Hepatocyte (in vitro differentiated cells): ENCODE measurements at regions not wholly inside any gene's neighbourhood (a gene's known extent, or its start where the extent isn't known, plus 50 kb on each side); places are given as distances from the start of the nearest gene placed in this dataset.

ENCODE experiments used
- DNase-seq: peaks from one replicate; pipeline ENCODE4 v3.0.0-alpha.2; 2016; ENCODE audit warnings: low spot score
- H2AFZ ChIP-seq: fragments of 200-600 bp; sonication (generic); 2 replicates; pipeline ENCODE4 v1.6.0; 2016; ENCODE audit warnings: antibody characterized with exemption, mild to moderate bottlenecking
- H3K27ac ChIP-seq: fragments of 200-600 bp; sonication (generic); 2 replicates; pipeline ENCODE4 v1.5.1; 2016; ENCODE audit warnings: mild to moderate bottlenecking
- H3K27me3 ChIP-seq: fragments of 200-600 bp; sonication (generic); 2 replicates; pipeline ENCODE4 v1.6.1; 2016
- H3K36me3 ChIP-seq: fragments of 200-600 bp; sonication (generic); replicated peaks from 2 replicates; pipeline ENCODE4 v1.5.1; 2016; ENCODE audit warnings: low read depth; ENCODE audit not compliant: insufficient read depth
- H3K4me1 ChIP-seq: fragments of 200-600 bp; sonication (generic); 2 replicates; pipeline ENCODE4 v1.5.1; 2016; ENCODE audit warnings: mild to moderate bottlenecking, moderate library complexity; ENCODE audit not compliant: insufficient read depth
- H3K4me2 ChIP-seq: fragments of 200-600 bp; sonication (generic); 2 replicates; pipeline ENCODE4 v1.6.0; 2016
- H3K4me3 ChIP-seq: fragments of 200-600 bp; sonication (generic); 2 replicates; pipeline ENCODE4 v1.5.1; 2016; ENCODE audit warnings: mild to moderate bottlenecking
- H3K79me2 ChIP-seq: fragments of 200-600 bp; sonication (generic); 2 replicates; pipeline ENCODE4 v1.6.0; 2017; ENCODE audit warnings: mild to moderate bottlenecking
- H3K9me2 ChIP-seq: fragments of 200-600 bp; sonication (generic); replicated peaks from 2 replicates; pipeline ENCODE4 v1.6.0; 2017; ENCODE audit warnings: mild to moderate bottlenecking; ENCODE audit not compliant: insufficient read depth
- H3K9me3 ChIP-seq: fragments of 200-600 bp; sonication (generic); 2 replicates; pipeline ENCODE4 v1.5.1; 2016; ENCODE audit warnings: low read depth, mild to moderate bottlenecking
- H4K20me1 ChIP-seq: fragments of 200-600 bp; sonication (generic); 2 replicates; pipeline ENCODE4 v1.6.0; 2016; ENCODE audit warnings: mild to moderate bottlenecking; ENCODE audit not compliant: insufficient read depth, poor library complexity, severe bottlenecking
- EZH2 ChIP-seq: fragments of 200-600 bp; sonication (generic); IDR thresholded peaks from 2 replicates; pipeline ENCODE4 v1.6.1; 2016; ENCODE audit warnings: antibody characterized with exemption, mild to moderate bottlenecking, borderline replicate concordance
- EZH2phosphoT487 ChIP-seq: fragments of 200-600 bp; sonication (generic); IDR thresholded peaks from one replicate; pipeline ENCODE4 v1.6.1; 2018; ENCODE audit warnings: antibody characterized with exemption, mild to moderate bottlenecking, low read depth, moderate library complexity; ENCODE audit not compliant: unreplicated experiment, severe bottlenecking
- WGBS: methylation state at CpG from one replicate; pipeline ENCODE4 v1.1.6; 2016; ENCODE audit warnings: low lambda C conversion rate; ENCODE audit errors: missing lambda C conversion rate; 5-methylcytosine and 5-hydroxymethylcytosine counted together
- TF ChIP-seq, protein P1 (sequence below): fragments of 200-600 bp; sonication (generic); IDR thresholded peaks from 2 replicates; pipeline ENCODE4 v1.5.1; 2016; ENCODE audit warnings: antibody characterized with exemption, mild to moderate bottlenecking; ENCODE audit not compliant: poor library complexity

DNA sequence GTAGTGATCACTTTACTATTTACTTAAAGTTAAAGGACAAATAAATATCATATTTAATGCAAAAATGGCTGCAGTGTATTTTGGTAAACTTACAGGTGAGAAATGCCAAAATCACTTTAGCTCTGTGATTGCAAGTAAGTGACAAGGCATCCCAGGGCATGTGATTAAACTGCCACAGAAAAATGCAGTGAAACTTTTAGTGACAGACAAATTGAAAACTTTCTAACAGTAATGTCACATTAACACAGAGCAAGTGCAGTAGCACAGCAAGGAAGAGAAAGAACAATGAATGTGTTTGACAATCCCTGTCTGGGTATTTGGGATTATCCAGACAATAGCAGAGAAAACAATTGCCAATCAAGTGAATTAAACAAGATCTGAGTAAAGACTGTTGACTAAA, 606.8 kb downstream of the SLCO4C1 start:
- Histone ChIP-seq H3K4me3 (no peak overlapping the region), H3K9me2 (no peaks in the 10 kb centered on the region), H3K36me3 (no peaks in the 10 kb centered on the region), H3K79me2 (no peaks in the 10 kb centered on the region), H3K4me2 (no peak overlapping the region), H3K9me3 (no peaks in the 10 kb centered on the region), H3K27me3 (no peaks in the 10 kb centered on the region), H4K20me1 (no peaks in the 10 kb centered on the region), H2AFZ (no peak overlapping the region), H3K4me1 (no peaks in the 10 kb centered on the region), H3K27ac (no peak overlapping the region)
- no peak for DNase-seq
- TF ChIP-seq EZH2phosphoT487 (no peak), EZH2 (no peak)
- TF ChIP-seq, protein P1, sequence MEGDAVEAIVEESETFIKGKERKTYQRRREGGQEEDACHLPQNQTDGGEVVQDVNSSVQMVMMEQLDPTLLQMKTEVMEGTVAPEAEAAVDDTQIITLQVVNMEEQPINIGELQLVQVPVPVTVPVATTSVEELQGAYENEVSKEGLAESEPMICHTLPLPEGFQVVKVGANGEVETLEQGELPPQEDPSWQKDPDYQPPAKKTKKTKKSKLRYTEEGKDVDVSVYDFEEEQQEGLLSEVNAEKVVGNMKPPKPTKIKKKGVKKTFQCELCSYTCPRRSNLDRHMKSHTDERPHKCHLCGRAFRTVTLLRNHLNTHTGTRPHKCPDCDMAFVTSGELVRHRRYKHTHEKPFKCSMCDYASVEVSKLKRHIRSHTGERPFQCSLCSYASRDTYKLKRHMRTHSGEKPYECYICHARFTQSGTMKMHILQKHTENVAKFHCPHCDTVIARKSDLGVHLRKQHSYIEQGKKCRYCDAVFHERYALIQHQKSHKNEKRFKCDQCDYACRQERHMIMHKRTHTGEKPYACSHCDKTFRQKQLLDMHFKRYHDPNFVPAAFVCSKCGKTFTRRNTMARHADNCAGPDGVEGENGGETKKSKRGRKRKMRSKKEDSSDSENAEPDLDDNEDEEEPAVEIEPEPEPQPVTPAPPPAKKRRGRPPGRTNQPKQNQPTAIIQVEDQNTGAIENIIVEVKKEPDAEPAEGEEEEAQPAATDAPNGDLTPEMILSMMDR, result no peak

DNA sequence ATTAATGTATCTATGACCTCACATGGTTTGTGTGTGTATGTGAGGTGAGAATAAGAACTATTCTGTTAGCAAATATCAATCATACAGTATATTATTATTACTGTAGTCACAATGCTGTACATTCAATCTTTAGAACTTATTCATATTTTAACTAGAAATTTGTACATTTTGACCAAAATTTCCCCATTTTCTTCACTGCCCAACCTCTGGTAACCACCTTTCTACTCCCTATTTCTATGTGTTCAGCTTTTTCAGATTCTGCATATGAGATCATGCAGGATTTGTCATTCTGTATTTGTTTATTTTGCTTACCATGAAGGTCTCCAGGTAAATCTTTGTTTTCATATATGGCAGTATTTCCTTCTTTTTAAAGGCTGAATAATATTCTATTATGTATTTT, 607.9 kb downstream of the SLCO4C1 start:
- Histone ChIP-seq H3K27ac (no peak overlapping the region), H3K4me1 (no peaks in the 10 kb centered on the region), H3K9me2 (no peaks in the 10 kb centered on the region), H2AFZ (no peak overlapping the region), H3K4me3 (no peak overlapping the region), H3K79me2 (no peaks in the 10 kb centered on the region), H3K4me2 (no peak overlapping the region), H4K20me1 (no peaks in the 10 kb centered on the region), H3K9me3 (no peaks in the 10 kb centered on the region), H3K27me3 (no peaks in the 10 kb centered on the region), H3K36me3 (no peaks in the 10 kb centered on the region)
- no peak for DNase-seq
- no peak for TF ChIP-seq EZH2phosphoT487
- TF ChIP-seq, protein P1, result no peak
- TF ChIP-seq EZH2, result no peak

DNA sequence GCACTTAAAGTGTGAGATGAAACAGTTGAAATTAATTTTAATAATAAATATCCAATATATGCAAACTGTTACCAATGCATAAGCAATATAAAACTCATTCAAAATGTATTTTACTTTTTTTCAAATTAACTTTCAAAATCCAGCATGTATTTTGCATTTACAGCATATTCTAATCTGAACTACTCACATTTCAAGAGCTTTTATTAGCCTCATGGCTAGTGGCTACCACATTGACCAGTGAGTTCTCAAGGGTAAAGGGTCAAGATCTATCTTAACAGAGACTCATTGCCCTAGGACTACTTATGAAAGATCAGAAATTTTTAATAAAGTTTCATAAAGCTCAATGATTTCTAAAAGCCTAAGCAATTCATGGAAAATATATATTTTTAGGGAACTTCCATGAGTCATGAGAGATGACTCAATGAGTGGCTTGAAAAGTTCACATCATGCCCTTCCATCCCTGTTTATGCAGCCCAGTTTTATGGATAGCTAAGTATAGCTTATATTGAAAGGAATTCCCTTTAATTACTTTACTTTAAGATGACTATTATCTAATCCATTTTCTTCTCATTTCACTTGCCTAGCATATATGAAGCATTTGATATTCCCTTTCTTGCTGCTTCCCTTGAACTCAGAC, 608.6 kb downstream of the SLCO4C1 start:
- Histone ChIP-seq H3K79me2 (no peaks in the 10 kb centered on the region), H3K4me1 (no peaks in the 10 kb centered on the region), H3K36me3 (no peaks in the 10 kb centered on the region), H2AFZ (no peak overlapping the region), H3K4me2 (no peak overlapping the region), H3K4me3 (no peak overlapping the region), H3K27me3 (no peaks in the 10 kb centered on the region), H3K27ac (no peak overlapping the region), H3K9me3 (no peaks in the 10 kb centered on the region), H4K20me1 (no peaks in the 10 kb centered on the region), H3K9me2 (no peaks in the 10 kb centered on the region)
- TF ChIP-seq, protein P1, result no peak
- no peak for DNase-seq

DNA sequence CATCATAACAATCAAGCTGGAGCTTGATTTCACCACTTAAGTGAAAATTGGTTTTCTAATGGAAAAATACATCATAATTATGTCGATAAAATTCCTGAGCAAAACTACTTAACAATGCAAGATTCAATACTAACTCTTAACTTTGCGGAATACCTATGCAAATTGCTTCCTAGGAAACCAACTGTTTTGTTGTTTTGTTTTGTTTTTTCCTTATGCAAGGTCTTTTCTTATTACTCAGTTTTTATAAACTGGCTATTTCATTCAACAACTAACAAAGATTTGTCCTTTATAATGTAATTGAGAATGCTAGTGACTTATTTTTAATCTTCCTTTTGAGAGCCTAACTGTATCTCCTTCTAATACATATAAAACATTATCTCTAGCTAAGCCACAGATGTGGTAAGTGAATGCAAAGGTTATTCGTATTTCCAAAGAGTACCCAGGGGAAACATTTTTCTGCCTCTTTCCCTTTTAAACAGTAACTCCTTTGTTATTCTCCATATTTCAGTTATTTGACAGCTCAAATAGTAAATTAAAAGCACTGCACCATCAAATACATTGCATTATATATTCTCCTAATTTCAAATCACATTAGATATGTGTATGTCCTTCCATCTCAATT, 609.4 kb downstream of the SLCO4C1 start:
- Histone ChIP-seq H3K27ac (no peak overlapping the region), H3K4me3 (no peak overlapping the region), H3K36me3 (no peaks in the 10 kb centered on the region), H2AFZ (no peak overlapping the region), H3K4me2 (no peak overlapping the region), H3K79me2 (no peaks in the 10 kb centered on the region), H3K27me3 (no peaks in the 10 kb centered on the region), H3K9me3 (no peaks in the 10 kb centered on the region), H3K4me1 (no peaks in the 10 kb centered on the region), H3K9me2 (no peaks in the 10 kb centered on the region), H4K20me1 (no peaks in the 10 kb centered on the region)
- no peak for DNase-seq
- TF ChIP-seq, protein P1, result no peak
- TF ChIP-seq EZH2phosphoT487 (no peak), EZH2 (no peak)
- WGBS, result 70% methylated on average over 3 of the region's 3 CpGs
